ENCODE measurements at regions not wholly inside any gene's neighbourhood (a gene's known extent, or its start where the extent isn't known, plus 50 kb on each side); places are given as distances from the start of the nearest gene placed in this dataset.

DNA sequence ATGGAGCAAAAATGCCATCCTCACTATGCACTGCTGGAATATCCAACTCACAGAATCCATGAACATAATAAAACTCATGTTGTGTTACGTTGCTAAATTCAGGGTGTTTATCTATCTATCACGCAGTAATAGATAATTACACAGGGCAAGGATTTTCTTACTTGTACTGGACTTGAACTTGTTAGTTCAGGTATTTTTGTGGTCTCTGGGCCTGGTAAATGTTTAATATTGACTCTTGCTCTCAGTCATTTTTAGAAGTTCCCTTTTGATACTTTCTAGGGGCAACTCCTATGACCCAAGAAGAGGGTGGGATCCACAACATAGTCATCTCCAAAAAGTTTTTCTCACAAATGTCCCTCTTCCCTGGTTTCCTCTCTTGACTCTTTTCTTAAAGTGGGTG, 522.4 kb upstream of the IGFBP7 start:
- no peak for TF ChIP-seq CTCF (IDR thresholded peaks at IDR 0.05; ENCODE audit: low read length)
- TF ChIP-seq EZH2 (IDR thresholded peaks at IDR 0.05; ENCODE audit: borderline replicate concordance, low read length), result no peak

Measured in OCI-LY1 (cell line).